HepG2 (cell line): ENCODE measurements at regions not wholly inside any gene's neighbourhood (a gene's known extent, or its start where the extent isn't known, plus 50 kb on each side); places are given as distances from the start of the nearest gene placed in this dataset.

Source experiments
- AKAP8 ChIP-seq: sonication (generic); formaldehyde crosslinking; IDR thresholded peaks from 2 replicates; pipeline ENCODE4 v1.5.1; 2020; ENCODE audit warnings: mild to moderate bottlenecking, missing genetic modification reagents
- NFE2 ChIP-seq: sonication (generic); formaldehyde crosslinking; IDR thresholded peaks from 2 replicates; pipeline ENCODE4 v1.4.0; 2020; ENCODE audit warnings: missing genetic modification reagents
- WIZ ChIP-seq: sonication (generic); formaldehyde crosslinking; IDR thresholded peaks from 2 replicates; pipeline ENCODE4 v1.5.1; 2020; ENCODE audit warnings: mild to moderate bottlenecking, missing genetic modification reagents
- ZNF547 ChIP-seq: sonication (generic); formaldehyde crosslinking; IDR thresholded peaks from 2 replicates; pipeline ENCODE4 v1.5.1; 2020; ENCODE audit warnings: mild to moderate bottlenecking, missing genetic modification reagents
- ZNF678 ChIP-seq: sonication (generic); formaldehyde crosslinking; IDR thresholded peaks from 2 replicates; pipeline ENCODE4 v1.4.0; 2020; ENCODE audit warnings: mild to moderate bottlenecking, missing genetic modification reagents
- TF ChIP-seq, protein P1 (sequence below): IDR thresholded peaks from 2 replicates; pipeline ENCODE4 v1.6.1; 2018; ENCODE audit warnings: missing genetic modification reagents, mild to moderate bottlenecking, missing compliant biosample characterization
- TF ChIP-seq, protein P2 (sequence below): sonication (generic); formaldehyde crosslinking; IDR thresholded peaks from 2 replicates; pipeline ENCODE4 v1.5.0; 2020; ENCODE audit warnings: mild to moderate bottlenecking, missing genetic modification reagents, borderline replicate concordance

DNA sequence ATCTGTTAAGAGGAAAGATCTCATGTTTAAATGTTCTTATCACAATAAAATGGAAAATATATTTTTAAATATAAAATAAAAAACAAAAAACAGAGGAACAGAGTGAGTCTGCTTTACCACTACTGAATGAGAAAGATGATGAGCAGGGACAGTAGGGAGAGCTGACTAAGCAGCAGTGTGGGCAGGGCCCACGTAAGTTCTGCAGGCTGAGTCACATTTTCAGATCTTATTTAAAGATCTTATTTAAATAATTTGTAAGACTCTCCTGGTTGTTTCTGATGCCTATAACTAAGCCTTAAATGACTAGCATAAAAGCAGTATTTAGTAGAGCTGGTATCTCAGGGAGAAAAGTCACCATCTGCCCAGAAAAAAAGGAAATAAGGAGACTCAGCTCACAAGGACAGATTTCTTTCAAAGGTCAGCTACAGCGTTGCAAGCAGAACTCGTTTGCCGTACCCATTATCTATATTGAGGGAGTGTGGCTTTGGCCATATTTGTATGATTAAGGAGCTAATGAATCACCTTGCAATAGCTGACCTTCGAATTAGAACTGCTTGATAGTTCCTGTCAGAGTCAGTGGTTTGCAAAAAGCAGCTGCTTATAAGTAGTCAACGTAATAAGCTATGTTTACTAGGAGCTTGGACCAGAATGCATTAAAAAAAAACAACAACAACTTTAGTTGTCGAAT is 322.1 kb upstream of the CHAC2 start (continued):
- TF ChIP-seq NFE2 (CRISPR knock-in tag) (no peak), ZNF678 (CRISPR knock-in tag) (no peak), AKAP8 (CRISPR knock-in tag) (no peak), ZNF547 (CRISPR knock-in tag) (no peak), WIZ (CRISPR knock-in tag) (no peak)
- TF ChIP-seq, protein P1, sequence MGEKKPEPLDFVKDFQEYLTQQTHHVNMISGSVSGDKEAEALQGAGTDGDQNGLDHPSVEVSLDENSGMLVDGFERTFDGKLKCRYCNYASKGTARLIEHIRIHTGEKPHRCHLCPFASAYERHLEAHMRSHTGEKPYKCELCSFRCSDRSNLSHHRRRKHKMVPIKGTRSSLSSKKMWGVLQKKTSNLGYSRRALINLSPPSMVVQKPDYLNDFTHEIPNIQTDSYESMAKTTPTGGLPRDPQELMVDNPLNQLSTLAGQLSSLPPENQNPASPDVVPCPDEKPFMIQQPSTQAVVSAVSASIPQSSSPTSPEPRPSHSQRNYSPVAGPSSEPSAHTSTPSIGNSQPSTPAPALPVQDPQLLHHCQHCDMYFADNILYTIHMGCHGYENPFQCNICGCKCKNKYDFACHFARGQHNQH = no peak
- TF ChIP-seq, protein P2, sequence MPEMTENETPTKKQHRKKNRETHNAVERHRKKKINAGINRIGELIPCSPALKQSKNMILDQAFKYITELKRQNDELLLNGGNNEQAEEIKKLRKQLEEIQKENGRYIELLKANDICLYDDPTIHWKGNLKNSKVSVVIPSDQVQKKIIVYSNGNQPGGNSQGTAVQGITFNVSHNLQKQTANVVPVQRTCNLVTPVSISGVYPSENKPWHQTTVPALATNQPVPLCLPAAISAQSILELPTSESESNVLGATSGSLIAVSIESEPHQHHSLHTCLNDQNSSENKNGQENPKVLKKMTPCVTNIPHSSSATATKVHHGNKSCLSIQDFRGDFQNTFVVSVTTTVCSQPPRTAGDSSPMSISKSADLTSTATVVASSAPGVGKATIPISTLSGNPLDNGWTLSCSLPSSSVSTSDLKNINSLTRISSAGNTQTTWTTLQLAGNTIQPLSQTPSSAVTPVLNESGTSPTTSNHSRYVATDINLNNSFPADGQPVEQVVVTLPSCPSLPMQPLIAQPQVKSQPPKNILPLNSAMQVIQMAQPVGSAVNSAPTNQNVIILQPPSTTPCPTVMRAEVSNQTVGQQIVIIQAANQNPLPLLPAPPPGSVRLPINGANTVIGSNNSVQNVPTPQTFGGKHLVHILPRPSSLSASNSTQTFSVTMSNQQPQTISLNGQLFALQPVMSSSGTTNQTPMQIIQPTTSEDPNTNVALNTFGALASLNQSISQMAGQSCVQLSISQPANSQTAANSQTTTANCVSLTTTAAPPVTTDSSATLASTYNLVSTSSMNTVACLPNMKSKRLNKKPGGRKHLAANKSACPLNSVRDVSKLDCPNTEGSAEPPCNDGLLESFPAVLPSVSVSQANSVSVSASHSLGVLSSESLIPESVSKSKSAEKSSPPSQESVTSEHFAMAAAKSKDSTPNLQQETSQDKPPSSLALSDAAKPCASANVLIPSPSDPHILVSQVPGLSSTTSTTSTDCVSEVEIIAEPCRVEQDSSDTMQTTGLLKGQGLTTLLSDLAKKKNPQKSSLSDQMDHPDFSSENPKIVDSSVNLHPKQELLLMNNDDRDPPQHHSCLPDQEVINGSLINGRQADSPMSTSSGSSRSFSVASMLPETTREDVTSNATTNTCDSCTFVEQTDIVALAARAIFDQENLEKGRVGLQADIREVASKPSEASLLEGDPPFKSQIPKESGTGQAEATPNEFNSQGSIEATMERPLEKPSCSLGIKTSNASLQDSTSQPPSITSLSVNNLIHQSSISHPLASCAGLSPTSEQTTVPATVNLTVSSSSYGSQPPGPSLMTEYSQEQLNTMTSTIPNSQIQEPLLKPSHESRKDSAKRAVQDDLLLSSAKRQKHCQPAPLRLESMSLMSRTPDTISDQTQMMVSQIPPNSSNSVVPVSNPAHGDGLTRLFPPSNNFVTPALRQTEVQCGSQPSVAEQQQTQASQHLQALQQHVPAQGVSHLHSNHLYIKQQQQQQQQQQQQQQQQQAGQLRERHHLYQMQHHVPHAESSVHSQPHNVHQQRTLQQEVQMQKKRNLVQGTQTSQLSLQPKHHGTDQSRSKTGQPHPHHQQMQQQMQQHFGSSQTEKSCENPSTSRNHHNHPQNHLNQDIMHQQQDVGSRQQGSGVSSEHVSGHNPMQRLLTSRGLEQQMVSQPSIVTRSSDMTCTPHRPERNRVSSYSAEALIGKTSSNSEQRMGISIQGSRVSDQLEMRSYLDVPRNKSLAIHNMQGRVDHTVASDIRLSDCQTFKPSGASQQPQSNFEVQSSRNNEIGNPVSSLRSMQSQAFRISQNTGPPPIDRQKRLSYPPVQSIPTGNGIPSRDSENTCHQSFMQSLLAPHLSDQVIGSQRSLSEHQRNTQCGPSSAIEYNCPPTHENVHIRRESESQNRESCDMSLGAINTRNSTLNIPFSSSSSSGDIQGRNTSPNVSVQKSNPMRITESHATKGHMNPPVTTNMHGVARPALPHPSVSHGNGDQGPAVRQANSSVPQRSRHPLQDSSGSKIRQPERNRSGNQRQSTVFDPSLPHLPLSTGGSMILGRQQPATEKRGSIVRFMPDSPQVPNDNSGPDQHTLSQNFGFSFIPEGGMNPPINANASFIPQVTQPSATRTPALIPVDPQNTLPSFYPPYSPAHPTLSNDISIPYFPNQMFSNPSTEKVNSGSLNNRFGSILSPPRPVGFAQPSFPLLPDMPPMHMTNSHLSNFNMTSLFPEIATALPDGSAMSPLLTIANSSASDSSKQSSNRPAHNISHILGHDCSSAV (CRISPR knock-in tag) = no peak
